ENCODE measurements at regions not wholly inside any gene's neighbourhood (a gene's known extent, or its start where the extent isn't known, plus 50 kb on each side); places are given as distances from the start of the nearest gene placed in this dataset.
"Not testable (repeated sequence)": the region's sequence is repeated elsewhere in the genome, so short reads cannot be mapped to it uniquely, and the experiment has no call there.

DNA sequence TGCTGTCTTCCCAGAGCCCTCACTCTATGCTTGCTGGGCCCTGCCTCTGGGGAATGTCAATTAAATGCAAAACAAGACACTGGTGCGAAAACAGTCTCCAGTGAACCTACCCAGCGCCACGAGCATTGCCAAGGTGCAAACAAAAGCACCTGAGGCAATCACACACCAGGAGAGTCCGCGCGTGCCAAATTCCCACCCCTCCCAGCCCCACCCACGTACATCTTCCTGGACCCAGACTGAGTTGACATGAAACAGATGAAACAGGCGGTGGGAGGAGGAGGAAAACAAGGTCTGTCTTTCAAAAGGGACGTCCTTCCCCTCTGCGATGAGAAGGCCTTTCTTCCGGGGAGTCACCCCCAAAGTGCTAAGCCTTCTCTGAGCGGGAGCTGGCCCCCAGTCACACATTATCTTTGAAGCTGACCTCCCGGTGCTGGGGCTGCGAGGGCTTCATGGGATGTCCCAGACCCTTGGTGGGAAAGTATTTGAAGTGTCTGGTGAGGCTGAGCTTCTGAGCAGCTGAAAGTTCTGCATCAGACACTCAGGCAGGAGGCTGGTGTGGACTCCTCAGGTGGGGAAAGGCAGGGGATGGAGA lies 200.4 kb downstream of the AXIN2 start:
- DNase-seq = no peak

DNA sequence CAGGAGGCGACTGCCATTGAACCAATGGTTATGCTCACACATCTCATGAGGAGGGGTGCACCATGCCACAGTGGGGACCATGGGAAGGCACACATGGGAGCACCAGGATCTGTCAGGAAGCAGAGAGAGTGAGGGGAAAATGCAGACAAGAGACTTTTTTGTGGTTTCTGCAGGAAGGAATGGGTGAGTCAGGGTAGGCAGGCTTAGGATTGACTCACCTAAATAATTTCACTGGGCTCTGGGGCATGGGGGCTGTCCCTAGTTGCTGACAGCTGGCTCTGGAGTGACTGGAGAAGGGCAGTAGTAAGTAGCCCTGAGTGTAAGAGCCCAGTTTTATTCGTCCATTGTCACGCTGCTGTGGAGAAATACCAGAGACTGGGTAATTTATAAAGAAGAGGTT lies 202.4 kb downstream of the AXIN2 start:
- no peak for DNase-seq

DNA sequence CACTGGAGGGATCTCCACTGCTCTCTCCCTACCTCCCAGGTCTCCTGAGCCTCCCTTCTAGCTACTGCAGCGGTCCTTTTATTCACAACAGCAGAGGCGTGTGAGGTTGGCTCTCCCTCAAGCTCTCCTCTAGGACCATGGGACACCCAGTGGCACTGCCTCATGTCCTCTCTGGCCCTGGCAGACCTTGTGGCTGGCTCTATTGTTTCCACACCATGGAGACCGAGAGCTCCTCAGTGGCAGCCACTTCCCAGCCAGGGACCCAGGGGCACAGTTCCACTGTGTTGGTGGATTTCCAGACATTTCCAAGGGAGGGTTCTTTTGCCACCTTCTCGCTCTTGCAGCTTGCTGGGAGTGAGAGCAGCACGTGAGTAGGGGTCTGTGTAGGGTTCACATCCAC lies 204.9 kb downstream of the AXIN2 start:
- DNase-seq = no peak

DNA sequence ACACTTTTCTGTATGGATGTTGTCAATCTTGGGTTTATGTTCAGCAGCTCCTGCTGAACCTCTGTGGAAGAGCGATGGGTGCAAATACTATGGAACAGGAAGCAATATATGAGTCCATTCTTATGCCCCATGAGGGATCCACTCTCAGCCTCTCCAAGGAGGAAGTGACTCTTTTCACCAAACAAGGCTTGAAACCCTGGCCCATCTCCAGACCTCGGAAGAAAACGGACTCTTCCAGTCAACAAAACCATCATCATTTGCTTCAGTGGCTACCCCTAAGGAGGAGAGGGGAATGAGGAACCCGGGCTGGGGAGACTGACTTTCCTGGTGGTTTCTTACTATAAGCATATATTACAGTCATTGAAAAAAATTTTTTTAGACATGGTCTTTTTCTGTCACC lies 206.2 kb downstream of the AXIN2 start:
- DNase-seq = no peak

DNA sequence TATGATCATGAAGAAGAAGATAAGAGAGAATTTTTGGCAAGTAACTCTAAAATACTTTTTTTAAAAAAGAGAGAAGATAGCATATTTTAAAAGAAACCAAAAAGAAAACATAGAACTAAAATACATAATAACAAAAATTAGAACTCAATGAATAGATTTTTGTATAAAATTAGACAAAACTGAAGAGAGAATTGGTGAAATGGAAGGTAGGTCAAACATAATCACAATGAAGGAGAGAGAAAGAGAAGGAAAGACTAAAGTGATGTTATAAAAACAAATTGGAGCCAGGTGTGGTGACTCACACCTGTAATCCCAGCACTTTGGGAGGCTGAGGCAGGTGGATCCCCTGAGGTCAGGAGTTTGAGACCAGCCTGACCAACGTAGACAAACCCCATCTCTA lies 211.5 kb downstream of the AXIN2 start:
- DNase-seq = no peak

DNA sequence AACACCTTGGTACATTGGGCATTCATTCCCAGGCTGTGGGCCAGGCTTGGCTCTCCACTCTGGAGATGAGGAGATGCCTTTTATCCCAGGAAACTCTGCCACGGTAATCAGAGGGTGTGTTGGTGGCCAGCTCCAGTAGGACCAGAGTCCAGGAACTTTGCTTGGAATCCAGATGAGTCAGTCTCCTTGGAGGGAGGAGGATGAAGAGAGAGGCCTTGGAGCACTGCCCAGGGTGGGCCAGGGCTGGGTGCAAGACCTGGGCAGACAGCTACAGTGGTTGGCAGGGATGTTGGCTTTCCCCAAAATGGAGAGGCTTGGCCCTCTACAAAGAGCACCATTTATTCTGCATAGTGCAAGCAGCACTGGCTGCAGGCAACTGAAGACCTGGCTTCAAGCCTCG lies 209.0 kb downstream of the RGS9 start:
- no peak for DNase-seq

DNA sequence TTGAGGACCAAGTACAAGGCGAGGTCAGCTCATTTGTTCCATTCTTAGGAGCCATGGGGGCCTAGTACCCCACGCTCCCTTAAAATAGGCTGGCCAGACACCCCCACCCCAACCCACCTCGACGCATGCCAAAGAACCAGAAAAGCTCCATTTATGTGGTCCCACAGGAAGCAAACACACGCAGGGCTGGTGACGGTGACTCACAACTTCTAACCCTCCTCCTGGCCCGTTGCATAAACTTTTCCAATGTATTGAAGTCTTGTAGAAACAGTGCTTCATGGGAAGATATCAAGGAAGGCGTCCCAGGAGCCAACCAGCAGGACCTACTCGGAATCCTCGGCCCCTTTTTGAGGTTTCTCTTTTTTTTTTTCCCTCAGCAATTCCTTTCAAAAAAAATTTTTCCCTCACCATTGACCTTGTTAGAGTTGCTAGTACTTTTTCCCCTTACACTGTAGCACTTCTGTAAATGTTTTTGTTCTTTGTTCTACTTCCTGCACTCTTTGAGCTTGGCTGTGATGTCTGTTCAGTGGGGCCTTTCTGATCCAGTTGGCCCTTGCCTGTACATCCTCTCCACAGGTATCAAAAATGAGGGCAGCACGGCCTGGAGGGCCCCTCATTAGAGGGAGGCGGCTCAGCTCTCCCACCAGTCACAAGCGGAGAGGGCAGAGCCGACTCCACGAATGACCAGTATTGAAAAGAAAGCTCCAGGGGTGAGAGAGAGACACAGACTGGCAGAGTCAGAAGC lies 208.3 kb downstream of the RGS9 start:
- no peak for DNase-seq

DNA sequence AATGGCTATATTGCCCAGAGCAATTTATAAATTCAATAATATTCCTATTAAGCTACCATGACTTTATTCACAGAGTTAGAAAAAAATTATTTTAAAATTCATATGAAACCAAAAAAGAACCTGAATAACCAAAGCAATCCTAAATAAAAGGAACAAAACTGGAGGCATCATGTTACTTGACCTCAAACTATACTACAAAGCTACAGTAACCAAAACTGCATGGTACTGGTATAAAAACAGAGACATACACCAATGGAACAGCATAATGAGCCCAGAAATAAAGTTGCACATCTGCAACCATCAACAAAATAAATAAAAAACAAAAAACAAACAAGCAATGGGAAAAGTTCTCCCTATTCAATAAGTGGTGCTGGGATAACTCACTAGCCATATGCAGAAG lies 203.2 kb downstream of the RGS9 start:
- no peak for DNase-seq

DNA sequence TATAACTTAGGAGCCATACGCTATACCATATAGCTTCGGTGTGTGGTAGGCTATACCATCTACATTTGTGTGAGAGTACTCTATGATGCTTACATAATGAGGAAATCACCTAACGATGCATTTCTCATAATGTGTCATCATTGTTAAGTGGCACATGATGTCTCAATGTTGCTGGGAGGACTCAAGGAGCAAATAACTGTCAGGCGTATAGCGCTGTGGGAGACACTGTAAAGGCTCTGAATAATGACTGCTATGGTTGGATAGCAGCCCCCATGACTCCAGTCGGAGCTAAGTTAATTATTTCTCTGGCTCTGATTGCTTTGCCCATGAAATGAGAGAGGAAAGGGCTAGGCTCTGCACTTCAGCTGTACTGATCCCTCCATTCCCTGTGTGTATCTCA lies 197.2 kb downstream of the RGS9 start:
- no peak for DNase-seq

DNA sequence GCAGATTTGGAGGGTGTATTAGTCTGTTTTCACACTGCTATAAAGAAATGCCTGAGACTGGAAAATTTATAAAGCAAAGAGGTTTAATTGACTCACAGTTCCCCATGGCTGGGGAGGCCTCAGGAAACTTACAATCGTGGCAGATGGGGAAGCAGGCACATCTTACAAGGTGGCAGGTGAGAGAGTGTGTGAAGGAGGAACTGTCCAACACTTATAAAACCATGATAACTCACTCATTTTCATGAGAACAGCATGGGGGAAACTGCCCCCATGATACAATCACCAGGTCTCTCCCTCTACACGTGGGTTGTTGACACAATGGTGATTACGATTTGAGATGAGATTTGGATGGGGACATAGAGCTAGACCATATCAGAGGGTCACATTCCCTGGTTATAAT lies 195.6 kb downstream of the RGS9 start:
- no peak for DNase-seq

DNA sequence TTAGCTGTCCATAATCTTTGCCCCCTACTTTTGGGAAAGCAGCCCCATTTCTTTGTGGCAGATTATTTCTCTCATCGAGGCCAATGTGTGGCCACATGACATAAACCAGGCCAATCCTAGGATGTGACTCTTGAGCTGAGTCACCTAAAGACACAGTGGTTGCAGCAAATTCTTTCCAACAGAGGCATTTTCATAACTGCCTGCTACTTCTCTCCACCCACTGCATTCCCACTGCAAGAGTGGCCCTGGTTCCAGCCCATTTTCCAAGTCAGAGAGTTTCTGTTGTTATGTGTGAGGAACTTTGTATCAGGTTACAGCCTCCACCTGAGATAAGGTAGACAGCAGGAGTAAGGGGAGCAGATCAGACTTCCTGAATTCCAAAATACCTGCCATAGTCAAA lies 195.2 kb downstream of the RGS9 start:
- no peak for DNase-seq

DNA sequence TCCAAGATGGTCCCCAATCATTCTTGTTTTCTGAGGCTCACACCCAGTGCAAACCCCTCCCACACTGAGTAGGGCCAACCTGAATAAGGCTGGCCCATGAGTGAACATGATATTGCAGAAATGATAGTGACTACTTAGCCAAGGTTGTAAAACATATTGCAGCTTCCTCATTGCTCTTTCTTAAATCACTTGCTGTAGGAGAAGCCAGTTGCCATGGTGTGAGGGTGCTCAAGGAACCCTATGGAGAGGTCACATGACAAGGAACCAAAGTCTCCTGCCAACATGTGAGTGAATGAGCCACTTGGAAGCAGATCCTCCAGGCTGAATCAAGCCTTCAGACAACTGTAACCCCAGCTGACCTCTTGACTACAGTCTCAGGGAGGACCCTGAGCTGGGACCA lies 191.4 kb downstream of the RGS9 start:
- peak; percentile 1 for DNase-seq

DNA sequence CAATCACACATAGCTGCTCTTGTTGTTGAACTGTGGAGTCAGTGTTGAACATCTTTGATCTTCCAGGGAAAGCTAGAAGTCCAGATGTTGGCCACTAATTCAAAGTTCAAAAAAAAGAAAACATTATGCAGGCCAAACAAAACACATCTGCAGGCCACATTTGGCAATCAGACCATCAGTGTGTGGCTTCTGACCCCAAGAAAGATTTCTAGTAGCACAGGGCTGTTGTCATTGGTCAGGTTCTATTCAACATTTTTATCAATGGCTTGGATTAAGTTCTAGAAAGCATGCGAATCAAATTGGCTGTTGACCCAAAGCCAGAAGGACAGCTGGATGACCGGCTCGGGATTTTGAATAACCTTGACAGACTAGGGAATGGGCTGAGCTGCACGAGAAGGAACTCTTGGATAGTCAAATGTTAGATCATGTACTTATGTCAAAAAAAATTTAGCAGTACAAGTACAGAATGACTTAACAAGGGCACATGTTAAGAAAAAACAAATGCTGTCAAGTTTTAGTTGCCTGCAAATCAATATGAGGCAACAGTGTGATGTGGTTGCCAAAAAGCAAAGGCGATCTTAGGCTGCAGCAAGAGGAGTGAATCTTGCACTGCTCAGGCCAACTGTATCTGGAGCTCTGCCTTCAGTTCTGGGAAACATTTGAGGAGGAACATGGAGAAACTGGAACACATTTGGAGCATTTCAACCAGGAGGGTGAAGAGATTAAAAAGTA lies 187.6 kb downstream of the RGS9 start:
- no peak for DNase-seq

DNA sequence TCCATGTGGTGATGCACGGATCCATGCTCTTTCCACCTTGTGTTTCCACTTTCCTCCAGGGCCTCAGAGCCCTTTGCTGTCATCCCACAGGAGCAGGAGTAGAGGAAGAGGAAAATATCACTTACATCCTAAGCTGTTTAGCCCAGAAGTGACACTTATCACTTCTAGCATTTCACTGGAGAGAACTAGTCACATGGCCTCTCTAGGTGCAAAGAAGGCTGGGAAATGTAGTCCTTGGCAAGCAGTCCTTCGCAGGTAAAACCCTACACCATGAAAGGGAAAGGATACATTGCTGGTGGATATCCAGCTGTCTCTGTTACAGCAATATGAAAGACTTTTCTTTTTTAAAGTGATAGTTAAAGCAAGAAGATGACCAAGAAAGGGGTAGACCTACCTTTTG lies 185.9 kb downstream of the RGS9 start:
- DNase-seq = no peak

DNA sequence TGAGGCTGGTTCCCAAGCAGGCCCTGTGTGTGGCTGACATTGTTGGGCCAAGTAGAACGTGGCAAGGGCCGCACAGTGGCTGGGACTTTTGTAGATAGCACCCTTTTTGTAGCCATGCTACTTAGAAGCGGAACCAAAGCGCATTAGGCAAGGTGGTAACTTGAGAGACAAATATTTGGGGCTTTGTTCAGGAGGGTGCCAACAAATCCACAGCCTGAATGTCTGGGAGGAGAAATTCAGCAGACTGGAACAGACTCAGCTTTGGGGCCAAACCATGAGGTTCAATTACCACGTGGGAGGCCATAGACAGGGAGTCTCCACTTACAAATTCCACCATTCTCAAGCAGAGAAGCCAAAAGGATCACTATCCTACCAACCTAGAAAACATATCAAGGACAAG lies 183.7 kb downstream of the RGS9 start:
- DNase-seq = no peak

DNA sequence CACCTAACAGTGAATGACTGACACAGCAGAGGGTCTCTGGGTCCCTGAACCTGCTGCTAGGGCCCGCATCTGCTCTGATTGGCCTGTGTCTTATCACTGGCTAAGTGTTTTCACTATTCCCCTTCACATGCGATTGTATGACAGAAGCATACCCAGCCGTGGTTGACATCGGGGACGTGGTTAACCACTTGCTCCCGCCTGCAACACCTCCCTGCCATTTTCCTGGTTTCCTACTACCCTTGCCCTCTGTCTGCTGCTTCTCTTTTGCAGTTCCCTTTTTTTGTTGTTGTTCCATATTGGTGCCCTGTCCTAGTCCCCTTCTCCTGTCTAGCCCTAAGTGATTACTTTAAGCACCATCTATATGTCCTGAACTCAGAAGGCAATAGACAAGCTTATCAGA lies 177.0 kb downstream of the RGS9 start:
- DNase-seq = no peak

DNA sequence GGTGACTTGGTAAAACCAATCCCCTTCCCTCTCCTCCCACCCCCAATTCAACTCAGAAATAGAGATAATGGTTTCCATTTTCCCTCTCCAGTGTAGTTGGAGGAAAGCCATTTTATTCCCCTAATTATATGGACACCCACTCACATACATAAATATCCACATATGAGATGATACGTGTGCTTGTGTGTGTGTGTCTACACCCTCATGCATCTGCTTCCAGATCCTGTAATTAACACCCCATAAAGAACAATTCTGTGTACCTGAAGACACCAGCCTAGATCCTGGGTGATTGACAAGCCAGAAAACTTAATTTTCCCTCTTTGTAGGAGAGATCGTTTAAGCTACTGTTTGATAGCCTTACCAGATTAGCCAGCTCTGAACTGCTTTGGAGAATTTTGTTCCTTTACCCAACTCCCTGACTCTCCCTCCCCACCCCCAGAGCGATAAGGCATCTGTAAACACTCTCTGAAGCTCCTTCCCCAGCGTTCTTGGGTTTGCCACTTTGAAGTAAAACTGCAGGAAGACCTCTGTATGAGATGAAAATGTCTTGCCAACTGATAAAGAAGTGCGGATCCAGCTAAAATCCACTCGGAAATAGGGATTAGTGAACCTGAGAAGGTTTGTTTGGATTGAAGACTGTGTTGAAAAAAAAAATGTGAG lies 175.7 kb downstream of the RGS9 start:
- DNase-seq = no peak

DNA sequence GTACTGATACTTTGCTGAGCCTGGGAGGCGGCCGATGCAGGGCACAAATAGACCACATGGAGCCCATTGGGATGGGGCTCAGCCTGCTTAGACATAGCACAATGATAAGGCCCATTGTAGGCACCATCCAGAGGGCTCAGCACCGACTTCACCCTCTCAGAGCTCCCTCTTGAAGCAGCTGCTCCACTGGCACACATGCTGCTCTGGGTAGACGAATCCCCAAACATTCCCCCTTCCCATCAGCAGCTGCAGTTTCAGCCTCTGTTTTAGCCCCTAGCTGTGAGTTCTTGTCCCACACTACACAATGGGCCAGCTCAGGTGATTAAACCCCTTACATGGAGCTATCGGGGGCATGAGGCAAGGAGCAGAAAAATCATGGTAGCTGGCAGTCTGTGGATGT lies 174.1 kb downstream of the RGS9 start:
- DNase-seq = no peak

DNA sequence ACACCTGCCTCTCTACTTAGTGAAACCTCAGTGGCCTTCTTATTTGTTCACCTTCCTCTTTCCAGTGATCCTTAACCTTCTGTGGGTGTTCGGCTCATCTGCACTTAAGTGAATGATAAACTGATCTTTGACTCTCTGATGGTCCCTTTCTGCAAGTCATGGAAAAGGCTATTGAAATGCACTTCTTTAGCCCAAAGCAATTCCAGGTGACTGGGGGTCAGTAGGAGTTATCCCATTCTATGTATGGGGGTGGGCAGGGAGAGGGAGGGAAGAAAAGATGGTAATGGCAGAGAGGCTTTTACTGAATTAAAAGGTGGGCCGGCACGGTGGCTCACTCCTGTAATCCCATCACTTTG lies 170.8 kb downstream of the RGS9 start:
- DNase-seq = no peak

DNA sequence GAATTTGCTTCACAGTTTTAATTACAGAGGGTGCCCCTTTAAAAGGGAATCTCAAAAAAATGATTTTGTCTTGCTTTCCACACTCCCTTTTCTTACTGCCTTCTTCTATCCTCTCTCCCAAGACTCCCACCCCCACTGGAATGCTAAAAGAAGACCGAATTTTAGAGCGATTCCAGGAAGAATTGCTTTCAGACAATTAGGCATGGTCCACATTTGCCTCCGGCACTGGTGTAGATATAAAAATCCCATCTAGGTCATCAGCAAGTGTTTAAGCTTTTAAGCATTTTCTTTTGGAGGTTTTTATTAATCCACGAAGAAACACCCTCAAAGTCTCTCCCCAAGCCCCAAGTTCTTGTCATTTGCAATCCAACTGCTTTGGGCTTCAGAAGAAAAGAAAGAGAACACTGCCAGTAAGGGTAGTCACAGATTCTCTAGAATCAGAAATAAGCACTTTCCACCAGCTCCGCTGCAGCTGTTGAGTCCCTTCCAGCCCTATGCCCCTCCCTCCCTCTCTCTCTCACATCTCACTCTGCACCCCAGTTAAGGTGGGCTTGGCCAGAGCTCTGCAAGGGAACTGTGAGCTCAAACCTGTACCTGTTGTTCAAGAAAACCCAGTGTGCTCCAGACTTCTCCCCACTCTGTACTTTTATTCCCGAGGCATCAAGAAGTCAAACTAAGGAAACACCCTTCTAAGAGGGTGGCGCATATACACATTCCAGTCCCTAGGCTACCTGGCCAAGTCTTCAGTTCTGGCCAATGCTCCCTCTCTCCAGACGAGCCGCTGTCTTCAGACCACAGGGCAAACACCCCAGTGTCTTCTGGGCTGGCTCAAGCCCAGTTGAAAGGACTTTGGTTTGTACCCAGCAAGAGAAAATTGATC lies 170.2 kb downstream of the RGS9 start:
- DNase-seq = no peak

DNA sequence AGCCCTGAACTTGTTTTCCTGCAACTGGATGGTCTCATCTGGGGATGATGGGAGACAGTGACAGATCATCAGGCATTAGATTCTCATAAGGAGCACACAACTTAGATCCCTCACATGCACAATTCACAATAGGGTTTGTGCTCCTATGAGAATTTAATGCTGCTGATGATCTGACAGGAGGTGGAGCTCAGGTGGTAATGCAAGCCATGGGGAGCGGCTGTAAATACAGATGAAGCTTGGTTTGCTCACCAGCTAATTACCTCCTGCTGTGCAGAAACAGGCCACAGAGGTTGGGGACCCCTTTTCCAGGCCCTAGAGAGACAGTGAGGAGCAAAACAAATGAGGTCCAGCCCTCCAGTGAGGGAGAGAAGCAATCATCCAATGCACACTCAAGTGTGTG lies 168.6 kb downstream of the RGS9 start:
- no peak for DNase-seq

DNA sequence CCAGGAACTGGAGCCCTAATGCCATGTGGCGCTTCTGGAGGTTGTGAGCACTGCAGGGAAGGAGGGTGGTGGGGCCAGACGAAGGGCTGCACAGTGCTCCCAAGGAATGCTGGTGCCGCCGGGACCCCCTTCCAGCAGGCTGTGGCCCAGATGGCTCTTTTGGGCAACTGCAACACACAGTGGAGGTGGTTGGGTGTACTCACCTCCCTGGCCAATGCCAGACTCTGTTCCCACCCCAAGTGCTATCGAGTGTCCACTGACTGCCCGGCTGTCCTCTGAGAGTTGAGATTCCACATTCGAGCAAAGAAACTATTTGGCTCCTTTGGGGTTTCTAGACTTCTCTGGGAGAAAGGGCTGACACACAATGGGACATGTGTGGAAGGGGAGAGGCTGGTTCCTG lies 167.9 kb downstream of the RGS9 start:
- DNase-seq = no peak

DNA sequence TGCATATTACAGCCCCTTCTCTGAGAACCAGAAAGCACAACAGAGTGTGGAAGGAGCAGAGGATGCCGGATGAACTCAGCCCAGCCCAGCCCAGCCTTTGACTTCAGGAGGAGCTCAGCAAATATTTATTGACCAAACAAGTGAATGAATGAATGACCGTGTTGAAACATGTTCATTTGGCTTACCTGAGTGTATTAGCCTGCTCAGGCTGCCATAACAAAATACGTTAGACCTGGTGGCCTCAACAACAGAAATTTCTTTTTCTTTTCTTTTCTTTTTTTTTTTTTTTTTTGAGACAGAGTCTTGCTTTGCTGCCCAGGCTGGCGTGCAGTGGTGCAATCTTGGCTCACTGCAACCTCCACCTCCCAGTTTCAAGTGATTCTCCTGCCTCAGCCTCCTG lies 164.7 kb downstream of the RGS9 start:
- DNase-seq = not testable (repeated sequence)

Measured in DMS153 (cell line).